Activated CD4-positive, alpha-beta memory T cell treated with anti-CD3 and anti-CD28 coated beads for 36 hours (primary cell): ENCODE measurements at regions not wholly inside any gene's neighbourhood (a gene's known extent, or its start where the extent isn't known, plus 50 kb on each side); places are given as distances from the start of the nearest gene placed in this dataset.

Source experiments
- CTCF ChIA-PET: fragments of 350-600 bp; sonication (Branson Sonifier 250); formaldehyde crosslinking; loops from one replicate; lab custom pipeline; 2021; ENCODE audit warnings: antibody characterized with exemption, inconsistent platforms; lab: Charles Lee
- POLR2A ChIA-PET: fragments of 350-600 bp; sonication (Branson Sonifier 250); formaldehyde crosslinking; loops from one replicate; lab custom pipeline; 2021; ENCODE audit warnings: antibody characterized with exemption; lab: Charles Lee
- DNase-seq: peaks from one replicate; pipeline ENCODE4 v3.0.0-alpha.2; 2020
- H3K27ac Mint-ChIP-seq: one replicate; pipeline ENCODE4 v1.8.0; 2021; ENCODE audit warnings: mixed read lengths
- H3K27me3 Mint-ChIP-seq: one replicate; pipeline ENCODE4 v1.8.0; 2021; ENCODE audit warnings: mixed read lengths
- H3K36me3 Mint-ChIP-seq: one replicate; pipeline ENCODE4 v1.8.0; 2021; ENCODE audit warnings: mixed read lengths
- H3K4me1 Mint-ChIP-seq: one replicate; pipeline ENCODE4 v1.8.0; 2021; ENCODE audit warnings: low read depth, mixed read lengths
- H3K4me3 Mint-ChIP-seq: one replicate; pipeline ENCODE4 v1.8.0; 2021; ENCODE audit warnings: mild to moderate bottlenecking, mixed read lengths
- H3K9me3 Mint-ChIP-seq: one replicate; pipeline ENCODE4 v1.8.0; 2021; ENCODE audit warnings: mixed read lengths
- intact Hi-C: fragments of 100-400 bp; cut with micrococcal nuclease; formaldehyde crosslinking; loops from one replicate; pipeline ENCODE4 v1.15.1; 2023

DNA sequence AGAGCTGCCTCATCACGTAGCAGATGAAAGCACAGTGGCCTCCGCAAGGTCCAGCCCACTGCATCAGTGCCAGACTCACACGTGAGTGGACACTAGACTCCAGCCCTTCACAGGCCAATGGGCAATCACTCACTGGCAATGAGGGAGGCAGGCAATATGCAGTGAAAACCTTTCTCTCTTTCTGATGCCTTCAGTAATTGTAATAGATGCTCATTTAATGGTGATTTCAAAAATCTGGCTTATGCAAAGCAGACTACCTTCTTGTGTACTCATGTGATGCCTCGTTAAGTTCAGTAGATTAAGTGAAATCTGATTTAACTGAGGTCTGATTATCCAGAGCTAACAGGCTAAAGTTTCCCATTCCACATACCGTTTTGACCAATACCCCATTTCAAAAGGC, 546.9 kb downstream of the MIAT start:
- Mint-ChIP-seq H3K27ac (no peak overlapping the region), H3K36me3 (no peaks in the 10 kb centered on the region), H3K9me3 (no peaks in the 10 kb centered on the region), H3K27me3 (no peaks in the 10 kb centered on the region), H3K4me3 (no peak overlapping the region), H3K4me1 (no peaks in the 10 kb centered on the region)
- no peak for DNase-seq
- ChIA-PET POLR2A (no interaction called here), CTCF (no interaction called here)
- intact Hi-C loops = no loop called here

DNA sequence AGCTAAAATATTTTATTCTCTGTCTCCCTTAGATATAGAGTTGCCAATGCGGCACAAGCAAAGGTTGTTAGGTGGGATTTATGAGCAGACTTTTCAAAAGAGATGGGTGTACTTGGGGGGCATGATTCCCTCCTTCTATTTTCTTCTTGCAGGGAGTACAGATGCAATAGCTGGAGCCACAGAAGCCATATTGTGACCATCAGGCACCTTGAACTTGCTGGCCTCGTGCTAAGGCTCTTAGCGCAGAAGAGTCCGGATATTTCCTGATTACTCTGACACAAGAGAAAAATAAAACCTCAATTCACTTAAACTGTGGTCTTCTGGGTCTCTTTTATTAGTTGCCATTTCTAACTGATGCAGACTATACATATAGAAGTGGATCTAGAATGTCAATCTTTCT, 547.4 kb downstream of the MIAT start:
- H3K36me3 Mint-ChIP-seq = no peaks in the 10 kb centered on the region
- H3K27me3 Mint-ChIP-seq = no peaks in the 10 kb centered on the region
- H3K4me1 Mint-ChIP-seq = no peaks in the 10 kb centered on the region
- H3K4me3 Mint-ChIP-seq = no peak overlapping the region
- no peak overlapping the region for H3K27ac Mint-ChIP-seq
- ChIA-PET CTCF (no interaction called here), POLR2A (no interaction called here)
- no peak for DNase-seq
- H3K9me3 Mint-ChIP-seq = no peaks in the 10 kb centered on the region
- intact Hi-C loops = no loop called here

DNA sequence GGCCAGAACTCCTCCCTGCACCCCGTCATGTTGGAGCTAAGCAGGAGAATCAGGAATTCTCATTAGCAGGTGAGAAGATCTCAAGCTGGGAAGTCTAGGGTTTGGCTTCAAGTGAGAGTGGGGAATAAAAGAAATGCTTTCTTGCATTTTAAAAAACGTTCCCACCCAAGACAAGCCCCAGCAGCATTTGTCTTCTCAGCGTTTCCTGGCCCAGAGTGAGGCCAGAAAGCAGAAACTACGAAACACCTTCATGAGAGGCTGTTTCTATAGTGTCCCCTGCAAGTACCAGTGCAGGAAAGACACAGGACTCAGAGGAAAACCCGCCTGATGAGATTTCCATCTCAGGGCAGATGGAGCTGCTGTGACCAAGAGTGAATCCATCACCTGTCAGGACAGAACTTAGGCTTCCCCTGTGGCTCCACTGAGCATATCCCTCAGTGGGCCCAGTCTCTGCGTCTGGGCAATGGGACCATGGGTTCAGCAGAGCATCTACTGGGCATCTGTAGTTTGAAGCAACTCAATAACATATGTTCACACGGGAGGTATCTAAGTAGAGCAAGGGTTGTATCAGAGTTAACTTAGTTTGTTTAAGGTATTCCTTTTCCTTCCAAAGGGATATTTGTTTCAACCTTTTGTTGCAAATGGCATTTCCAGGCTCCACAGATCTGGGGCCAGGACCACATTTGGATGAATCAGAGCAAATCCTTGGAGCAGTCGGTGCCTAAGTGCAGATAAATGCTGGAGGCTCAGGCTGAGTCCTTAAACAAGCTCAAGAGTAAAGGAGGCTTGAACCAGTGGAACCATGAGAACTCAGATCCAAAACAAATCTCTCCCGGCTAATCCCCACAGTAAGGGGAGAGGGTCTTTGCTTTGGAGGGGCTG, 548.3 kb downstream of the MIAT start:
- H3K36me3 Mint-ChIP-seq = no peaks in the 10 kb centered on the region
- DNase-seq = no peak
- no peaks in the 10 kb centered on the region for H3K4me1 Mint-ChIP-seq
- intact Hi-C loops = no loop called here
- CTCF ChIA-PET = no interaction called here
- no peak overlapping the region for H3K27ac Mint-ChIP-seq
- H3K4me3 Mint-ChIP-seq = no peak overlapping the region
- no peaks in the 10 kb centered on the region for H3K27me3 Mint-ChIP-seq
- no peaks in the 10 kb centered on the region for H3K9me3 Mint-ChIP-seq
- POLR2A ChIA-PET = no interaction called here

DNA sequence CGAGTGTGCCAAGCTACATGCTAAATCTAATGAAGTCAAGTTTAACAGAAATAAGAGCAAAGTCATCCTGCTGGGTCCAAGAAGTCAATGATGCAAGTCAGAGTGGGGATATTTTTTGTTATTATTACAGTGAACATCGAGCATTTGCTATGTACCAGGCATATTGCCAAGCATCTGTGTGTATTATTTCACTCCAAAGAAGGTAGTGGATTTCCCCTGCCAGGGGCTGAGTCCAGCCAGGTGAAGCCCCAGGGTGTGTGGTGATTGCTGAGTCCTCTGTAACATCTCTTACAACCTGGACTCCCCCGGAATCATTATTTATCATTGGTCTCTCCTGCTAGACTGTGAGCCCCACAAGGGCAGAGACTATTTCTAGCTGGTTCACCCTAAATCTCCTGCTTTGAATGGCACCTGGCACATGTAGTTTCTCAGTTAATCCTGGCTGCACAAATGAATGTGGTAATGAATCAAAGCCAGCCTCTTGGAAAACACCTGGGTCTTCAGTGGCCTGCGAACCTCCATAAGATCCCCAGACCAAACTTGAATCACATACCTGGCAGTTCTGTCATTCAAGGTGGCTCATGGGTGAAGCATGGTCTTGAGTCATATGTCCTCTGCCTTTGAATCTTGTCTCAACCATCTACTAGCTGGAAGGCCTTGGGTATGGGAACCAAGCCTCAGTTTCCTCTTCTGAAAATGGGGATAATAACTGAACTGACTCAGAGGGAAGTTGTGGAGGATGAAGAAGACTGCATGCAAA, 549.2 kb downstream of the MIAT start:
- H3K4me1 Mint-ChIP-seq = no peaks in the 10 kb centered on the region
- H3K36me3 Mint-ChIP-seq = no peaks in the 10 kb centered on the region
- ChIA-PET POLR2A (no interaction called here), CTCF (no interaction called here)
- DNase-seq = no peak
- H3K27me3 Mint-ChIP-seq = no peaks in the 10 kb centered on the region
- no peak overlapping the region for H3K4me3 Mint-ChIP-seq
- no peaks in the 10 kb centered on the region for H3K9me3 Mint-ChIP-seq
- intact Hi-C loops = no loop called here
- no peak overlapping the region for H3K27ac Mint-ChIP-seq

DNA sequence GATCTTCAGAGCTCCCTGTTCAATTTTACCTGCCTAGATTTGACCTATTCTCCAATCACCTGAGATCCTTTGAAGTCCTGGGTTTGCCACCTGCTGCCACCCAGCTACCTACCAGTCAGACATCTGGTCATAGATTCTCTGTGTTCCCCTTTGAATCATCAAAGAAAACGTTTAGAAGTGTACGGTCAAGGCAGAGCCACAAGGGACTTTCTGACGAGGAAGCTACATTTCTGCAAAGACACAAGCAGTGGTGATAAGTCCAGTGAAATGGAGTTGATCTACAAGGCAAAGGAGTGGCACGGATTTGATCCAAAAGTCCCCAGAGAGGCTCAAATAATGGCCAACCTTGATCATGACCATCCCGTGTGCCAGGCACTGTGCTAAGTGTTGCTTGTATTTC, 549.9 kb downstream of the MIAT start:
- no peak overlapping the region for H3K27ac Mint-ChIP-seq
- intact Hi-C loops = no loop called here
- H3K36me3 Mint-ChIP-seq = no peaks in the 10 kb centered on the region
- POLR2A ChIA-PET = no interaction called here
- H3K4me1 Mint-ChIP-seq = no peaks in the 10 kb centered on the region
- H3K4me3 Mint-ChIP-seq = no peak overlapping the region
- no peak for DNase-seq
- CTCF ChIA-PET = no interaction called here
- H3K27me3 Mint-ChIP-seq = no peaks in the 10 kb centered on the region
- H3K9me3 Mint-ChIP-seq = no peaks in the 10 kb centered on the region

DNA sequence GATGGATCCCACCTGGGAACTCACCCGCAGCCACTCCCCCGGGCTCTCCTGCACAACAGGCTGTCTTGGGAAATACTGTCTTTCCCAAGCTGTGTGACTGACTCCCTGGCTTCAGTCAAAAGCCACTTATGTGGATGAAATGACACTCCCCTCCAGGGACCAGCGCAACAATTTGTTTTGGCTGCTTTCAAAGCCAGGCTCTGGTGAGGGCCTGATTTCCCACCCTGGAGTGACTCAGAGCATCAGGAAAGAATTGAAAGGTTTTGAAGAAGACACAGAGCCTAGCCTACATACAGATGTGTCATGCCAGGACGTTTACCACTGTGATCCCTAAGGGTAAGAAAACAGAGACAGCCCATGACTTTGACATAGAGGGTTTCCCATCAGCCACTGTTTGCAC, 550.5 kb downstream of the MIAT start:
- no peak for DNase-seq
- intact Hi-C loops = no loop called here
- CTCF ChIA-PET = no interaction called here

DNA sequence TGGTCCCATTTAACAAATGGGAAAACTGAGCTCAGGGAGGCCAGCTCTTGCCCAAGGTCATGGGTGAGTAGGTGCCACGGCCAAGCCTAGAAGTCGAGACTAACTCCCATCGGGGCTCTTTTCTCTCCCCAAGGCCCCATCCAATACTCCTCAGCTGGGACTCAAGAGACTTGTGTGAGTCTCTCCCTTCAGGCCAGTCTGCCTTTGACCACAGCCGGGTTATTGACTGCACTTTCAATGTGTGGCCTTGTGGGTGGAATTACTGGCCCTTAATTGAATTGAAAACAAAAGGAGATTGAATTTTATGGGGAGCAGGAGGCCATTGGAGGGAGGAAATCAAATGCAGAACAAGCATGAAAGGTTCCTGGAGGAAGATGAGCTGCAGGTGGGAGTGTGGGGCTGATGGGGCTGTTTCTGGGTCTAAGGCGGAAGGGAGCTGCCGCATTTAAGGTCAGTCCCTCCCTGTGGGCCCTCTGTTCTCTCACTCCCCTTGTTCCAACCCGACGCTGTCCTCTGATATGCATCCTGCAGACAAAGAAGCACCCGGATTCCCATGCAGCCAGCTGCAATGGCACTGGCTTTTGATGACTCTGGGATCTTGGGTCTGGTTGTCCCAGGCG, 552.8 kb downstream of the MIAT start:
- DNase-seq = no peak
- POLR2A ChIA-PET = no interaction called here
- H3K36me3 Mint-ChIP-seq = no peaks in the 10 kb centered on the region
- no peaks in the 10 kb centered on the region for H3K4me1 Mint-ChIP-seq
- no peak overlapping the region for H3K4me3 Mint-ChIP-seq
- intact Hi-C loops = no loop called here
- CTCF ChIA-PET = no interaction called here
- peaks cover 12% of the 10 kb centered on the region for H3K27me3 Mint-ChIP-seq
- H3K27ac Mint-ChIP-seq = no peak overlapping the region
- H3K9me3 Mint-ChIP-seq = no peaks in the 10 kb centered on the region

More for the DNA sequence above, 550.5 kb downstream of the MIAT start:
- no peak overlapping the region for H3K27ac Mint-ChIP-seq
- H3K9me3 Mint-ChIP-seq = no peaks in the 10 kb centered on the region
- H3K36me3 Mint-ChIP-seq = no peaks in the 10 kb centered on the region
- no peak overlapping the region for H3K4me3 Mint-ChIP-seq
- no peaks in the 10 kb centered on the region for H3K4me1 Mint-ChIP-seq
- POLR2A ChIA-PET = no interaction called here
- H3K27me3 Mint-ChIP-seq = peaks cover 4% of the 10 kb centered on the region

DNA sequence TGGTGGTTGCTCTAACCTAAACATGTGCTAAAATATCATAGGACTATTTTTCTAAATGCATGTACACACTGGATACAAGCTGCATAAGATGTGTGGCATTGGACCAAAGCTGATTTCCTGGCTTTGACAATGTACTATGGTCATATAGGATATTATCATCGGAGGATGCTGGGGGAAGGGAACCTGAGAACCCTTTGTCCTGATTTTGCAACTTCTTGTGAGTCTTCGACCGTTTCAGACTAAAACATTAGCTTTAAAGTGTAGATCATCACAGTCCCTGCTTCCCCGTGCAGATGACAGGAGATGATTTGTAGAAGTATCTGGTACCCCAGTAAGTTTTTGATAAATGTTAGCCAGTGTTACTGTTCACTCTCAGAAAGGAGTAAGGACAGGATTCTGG, 554.7 kb downstream of the MIAT start:
- intact Hi-C loops = no loop called here
- ChIA-PET POLR2A (no interaction called here), CTCF (no interaction called here)
- peaks cover 12% of the 10 kb centered on the region for H3K27me3 Mint-ChIP-seq
- H3K36me3 Mint-ChIP-seq = no peaks in the 10 kb centered on the region
- DNase-seq = no peak
- H3K4me1 Mint-ChIP-seq = no peaks in the 10 kb centered on the region
- no peak overlapping the region for H3K27ac Mint-ChIP-seq
- H3K9me3 Mint-ChIP-seq = no peaks in the 10 kb centered on the region
- H3K4me3 Mint-ChIP-seq = no peak overlapping the region

DNA sequence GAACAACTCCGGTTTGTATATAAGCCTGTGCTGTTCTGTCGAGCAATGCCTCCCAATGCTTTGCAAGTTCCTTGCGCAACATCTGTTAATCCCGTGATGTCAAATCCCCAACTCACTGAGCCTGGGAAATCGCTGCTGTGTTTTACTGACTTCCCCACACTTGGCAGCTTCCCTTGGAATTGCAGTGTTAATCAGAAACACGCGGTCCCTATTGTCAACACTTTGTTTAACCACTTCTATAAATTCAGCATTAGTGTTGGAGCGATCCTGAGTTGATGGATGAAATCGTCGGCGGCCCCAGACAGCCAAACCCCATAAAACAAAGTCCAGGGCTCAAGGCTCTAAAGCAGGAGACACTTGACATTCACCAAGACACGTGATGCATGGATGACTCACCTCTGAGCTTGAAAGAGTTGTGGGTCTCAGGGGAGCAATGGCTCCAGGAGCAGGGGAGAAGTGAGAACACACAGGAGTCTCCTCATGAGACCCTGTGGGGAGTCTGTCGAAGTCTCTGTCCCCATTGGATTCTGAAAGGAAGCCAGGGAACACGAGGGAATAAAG, 555.3 kb downstream of the MIAT start:
- Mint-ChIP-seq H3K27me3 (peaks cover 12% of the 10 kb centered on the region), H3K4me1 (no peaks in the 10 kb centered on the region), H3K36me3 (no peaks in the 10 kb centered on the region), H3K4me3 (no peak overlapping the region), H3K9me3 (no peaks in the 10 kb centered on the region), H3K27ac (no peak overlapping the region)
- ChIA-PET POLR2A (no interaction called here), CTCF (no interaction called here)
- intact Hi-C loops = no loop called here
- DNase-seq = no peak

DNA sequence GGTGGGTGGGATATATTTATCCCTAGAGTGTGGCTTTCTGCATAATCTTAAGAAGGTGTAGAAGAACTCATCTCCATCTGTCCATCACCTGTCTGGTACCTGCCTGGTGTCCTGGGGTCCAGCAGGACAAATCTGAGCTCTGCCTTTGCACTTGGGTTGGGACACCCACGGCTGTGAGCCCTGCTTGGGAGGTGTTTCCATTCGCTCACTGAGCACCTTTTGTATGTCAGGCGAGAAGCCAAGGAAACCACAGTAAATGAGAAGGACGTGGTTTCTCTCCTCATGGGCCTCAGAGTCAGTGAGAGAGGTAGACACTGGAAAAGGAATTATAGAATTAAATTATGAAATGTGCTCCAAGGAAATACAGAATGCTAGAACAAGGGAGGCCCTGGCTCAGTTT, 555.9 kb downstream of the MIAT start:
- Mint-ChIP-seq H3K4me3 (no peak overlapping the region), H3K4me1 (no peaks in the 10 kb centered on the region), H3K27me3 (peaks cover 12% of the 10 kb centered on the region), H3K36me3 (no peaks in the 10 kb centered on the region), H3K27ac (no peak overlapping the region), H3K9me3 (no peaks in the 10 kb centered on the region)
- CTCF ChIA-PET = no interaction called here
- DNase-seq = no peak
- POLR2A ChIA-PET = no interaction called here
- intact Hi-C loops = no loop called here

DNA sequence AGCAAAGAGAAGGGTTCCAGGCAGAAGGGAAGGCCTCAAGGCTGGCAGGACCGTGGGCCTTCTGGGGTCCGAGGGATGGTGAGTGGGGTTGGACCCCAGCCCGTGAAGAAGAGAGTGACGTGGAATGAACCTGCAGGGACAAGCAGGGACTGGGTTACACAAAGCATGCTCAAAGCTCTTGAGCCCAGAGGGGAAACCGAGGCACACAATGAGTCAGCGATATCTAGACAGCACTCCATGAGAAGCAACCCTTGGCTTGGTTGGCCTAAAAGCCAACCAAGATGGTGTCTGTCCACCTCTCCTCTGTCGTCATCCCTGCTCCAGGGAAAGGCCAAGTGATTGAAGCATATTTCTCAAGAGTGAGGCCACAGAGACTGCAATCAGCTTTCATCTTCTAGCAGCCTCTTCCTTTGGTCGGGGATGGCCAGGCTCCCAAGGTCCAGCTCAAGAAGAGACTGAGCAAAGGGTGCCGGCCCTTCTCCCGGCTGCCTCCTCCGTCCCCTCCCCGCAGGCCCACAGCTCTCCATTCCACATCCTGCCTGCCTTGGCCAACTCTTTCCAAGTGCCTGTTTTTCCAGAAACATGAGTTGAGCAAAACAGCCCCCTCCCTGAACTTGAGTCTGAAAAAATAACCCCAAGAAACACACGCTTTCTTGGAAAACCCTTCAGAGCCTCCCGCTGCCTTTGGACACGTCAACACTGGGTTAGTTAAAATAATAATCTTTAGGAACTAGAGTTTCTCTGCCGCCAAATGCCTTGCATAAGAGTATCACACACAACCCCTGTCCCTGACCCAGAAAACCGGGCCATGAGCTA, 556.6 kb downstream of the MIAT start:
- H3K4me3 Mint-ChIP-seq = no peak overlapping the region
- H3K9me3 Mint-ChIP-seq = no peaks in the 10 kb centered on the region
- ChIA-PET POLR2A (no interaction called here), CTCF (no interaction called here)
- H3K4me1 Mint-ChIP-seq = no peaks in the 10 kb centered on the region
- no peaks in the 10 kb centered on the region for H3K36me3 Mint-ChIP-seq
- DNase-seq = no peak
- peaks cover 12% of the 10 kb centered on the region for H3K27me3 Mint-ChIP-seq
- intact Hi-C loops = no loop called here
- no peak overlapping the region for H3K27ac Mint-ChIP-seq

DNA sequence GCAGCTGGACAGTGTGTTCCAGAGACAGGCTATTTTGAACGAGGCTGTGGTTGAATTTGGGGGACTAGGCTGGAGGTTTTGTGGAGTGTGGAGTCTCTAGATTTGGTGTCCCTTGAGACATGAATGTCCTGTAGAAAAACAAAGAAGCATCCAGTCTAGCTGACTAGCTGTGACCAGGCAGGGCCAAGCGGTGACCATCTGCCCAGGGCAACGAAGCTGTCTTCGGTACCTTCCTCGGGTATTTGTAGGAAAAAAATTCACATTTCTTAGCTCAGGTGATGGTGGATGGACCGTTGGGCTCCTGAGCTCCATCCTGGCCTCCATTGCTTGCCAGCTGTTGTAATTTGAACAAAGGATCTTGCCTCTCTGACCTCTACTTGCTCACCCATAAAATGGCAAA, 557.3 kb downstream of the MIAT start:
- Mint-ChIP-seq H3K4me1 (no peaks in the 10 kb centered on the region), H3K4me3 (no peak overlapping the region), H3K27ac (no peak overlapping the region), H3K27me3 (peaks cover 15% of the 10 kb centered on the region), H3K36me3 (no peaks in the 10 kb centered on the region), H3K9me3 (no peaks in the 10 kb centered on the region)
- POLR2A ChIA-PET = no interaction called here
- DNase-seq = no peak
- intact Hi-C loops = no loop called here
- CTCF ChIA-PET = no interaction called here
